Heart right ventricle (tissue), 16 donors: ENCODE measurements at regions not wholly inside any gene's neighbourhood (a gene's known extent, or its start where the extent isn't known, plus 50 kb on each side); places are given as distances from the start of the nearest gene placed in this dataset.

ENCODE experiments used
- ATAC-seq, 8 donors: fragments of 200-7000 bp; cut with Tn5 transposase; one replicate each; pipeline ENCODE4 v1.9.1; 2020; ENCODE audit warnings: mild to moderate bottlenecking in 8 of 8, moderate library complexity in 8 of 8, moderate number of reproducible peaks in 1 of 8
- DNase-seq, 2 donors: peaks; one replicate each; pipeline ENCODE4 v3.0.0-alpha.2; 2020
- H3K27ac ChIP-seq, 10 donors: fragments of 200-600 bp; sonication (generic) in 2 of 10; one replicate each; pipeline versions ENCODE4 v1.5.0 to v1.8.0; 2020 to 2022; ENCODE audit warnings: mild to moderate bottlenecking in 3 of 10
- H3K27me3 ChIP-seq, 7 donors: fragments of 200-600 bp; one replicate each; pipeline ENCODE4 v1.8.0; 2021 to 2022; ENCODE audit warnings: mild to moderate bottlenecking in 2 of 7
- H3K36me3 ChIP-seq, 9 donors: fragments of 200-600 bp; sonication (generic) in 1 of 9; one replicate each; pipeline versions ENCODE4 v1.5.0 to v1.8.0; 2020 to 2022; ENCODE audit warnings: mild to moderate bottlenecking in 2 of 9
- H3K4me1 ChIP-seq, 9 donors: fragments of 200-600 bp; sonication (generic) in 1 of 9; one replicate each; pipeline versions ENCODE4 v1.5.0 to v1.8.0; 2020 to 2022; ENCODE audit warnings: mild to moderate bottlenecking in 4 of 9
- H3K4me3 ChIP-seq, 10 donors: fragments of 200-600 bp; sonication (generic) in 2 of 10; one replicate each; pipeline versions ENCODE4 v1.5.0 to v1.8.0; 2020 to 2022; ENCODE audit warnings: mild to moderate bottlenecking in 7 of 10, moderate library complexity in 2 of 10
- H3K9me3 ChIP-seq, 11 donors: fragments of 200-600 bp in 10 of 11; sonication (generic) in 2 of 11; one replicate each; pipeline versions ENCODE4 v1.5.0 to v1.8.0; 2013 to 2022; ENCODE audit warnings: mild to moderate bottlenecking in 2 of 11, control low read depth in 1 of 11, moderate library complexity in 1 of 11
- CTCF ChIP-seq, 9 donors: fragments of 200-600 bp; sonication (generic) in 2 of 9; IDR thresholded peaks; one replicate each; pipeline versions ENCODE4 v1.5.0 to v1.8.0; 2021 to 2022; ENCODE audit warnings: antibody characterized with exemption in 9 of 9, mild to moderate bottlenecking in 5 of 9, moderate library complexity in 1 of 9
- WGBS, 2 donors: extraction: QIAGEN DNeasy Blood & Tissue Kit; methylation state at CpG; one replicate each; pipeline ENCODE4 v1.1.7; 2013; ENCODE audit warnings: inconsistent platforms in 1 of 2; 5-methylcytosine and 5-hydroxymethylcytosine counted together
- intact Hi-C, 10 donors: fragments of 100-400 bp; cut with DNase I; formaldehyde crosslinking; loops; one replicate each; pipeline versions ENCODE4 v1.11.1 to v1.14.2; 2022
- donor health status: Arrhythmogenic right ventricular cardiomyopathy.
- donor health status: ischemic (EF 13 %, LVEDD 7.1; RV severe dilation, severe dysfunction).
- donor health status: healthy with polysubstance abuse.
- donor health status: DM: no; HTN: yes; CAD: no.
- donor health status: DM: no; HTN: no; CAD: no.
- donor health status: ischemic (EF 25% LVEDD 6.9; RV normal size, moderate dysfunction).
- donor health status: ischemic (EF 25% LVEDD 5.7; RV mildly dilated, moderate dysfunction).
- donor health status: healthy.
- donor health status: DM: yes; HTN: yes; CAD: no.
- donor health status: Ischemic cardiomyopathy.
- donor health status: ischemic (EF 35%, LVEDD 5.7; RV mildly dilated, moderate dysfunction).
- donor health status: nonischemic (EF 11% LVEDD 7.7; RV severe dilation, severe dysfunction).
- donor health status: DM: yes; HTN: yes; CAD: no.
- donor health status: PGD.
- donor health status: ischemic (EF 29% LVEDD 5.4; RV normal size, mild dysfunction).
- donor health status: nonischemic (EF 23%, LVEDD 6.1; RV moderate dilation, normal function).

- DNase-seq (no peak), ATAC-seq (peak in 6 of 8 donors; percentile 42 to 58 (median 56))
- H3K4me1 ChIP-seq = no peaks in the 10 kb centered on the region
- TF ChIP-seq CTCF (IDR thresholded peaks at IDR 0.05) = no peak
- no peak overlapping the region for H3K27ac ChIP-seq
- H3K9me3 ChIP-seq = no peaks in the 10 kb centered on the region
- 9 to 35% methylated on average over 2 of the region's 2 CpGs for WGBS, 2 donors
- H3K36me3 ChIP-seq = no peaks in the 10 kb centered on the region
- intact Hi-C loops = no loop called here
- H3K4me3 ChIP-seq = no peak overlapping the region
- H3K27me3 ChIP-seq = no peaks in the 10 kb centered on the region
Measured at GRCh38 chr6:77097940-77098339, 365.4 kb downstream of the HTR1B start.

GRCh38 chr6:77095936-77096627 is 367.2 kb downstream of the HTR1B start:
- H3K4me3 ChIP-seq = no peak overlapping the region
- 67 to 74% methylated on average over 3 of the region's 3 CpGs for WGBS, 2 donors
- H3K36me3 ChIP-seq = no peaks in the 10 kb centered on the region
- TF ChIP-seq CTCF (IDR thresholded peaks at IDR 0.05) = no peak
- H3K9me3 ChIP-seq = no peaks in the 10 kb centered on the region
- H3K4me1 ChIP-seq = no peaks in the 10 kb centered on the region
- H3K27me3 ChIP-seq = no peaks in the 10 kb centered on the region
- ATAC-seq (no peak), DNase-seq (no peak)
- intact Hi-C loops = no loop called here
- H3K27ac ChIP-seq = no peak overlapping the region

GRCh38 chr6:77094821-77095220 is 368.5 kb downstream of the HTR1B start:
- intact Hi-C loops = no loop called here

DNA sequence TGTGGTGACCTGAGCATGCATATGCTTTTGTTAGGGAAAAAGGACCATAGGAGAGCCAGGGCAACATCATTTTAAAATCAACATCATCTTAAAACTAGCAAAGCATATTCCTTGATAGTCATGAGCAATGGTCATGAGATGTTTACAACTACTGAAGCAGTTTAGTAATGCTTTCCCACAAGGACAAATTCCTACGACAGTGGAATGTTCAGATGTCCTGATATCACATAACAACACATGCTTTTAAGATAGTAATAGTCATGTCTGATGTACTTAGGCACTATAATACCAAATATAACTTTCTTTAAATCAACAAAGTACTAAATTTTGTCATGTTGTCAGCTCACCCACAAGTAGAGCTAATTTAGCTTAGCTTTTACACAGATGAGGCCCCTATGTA is 370.3 kb downstream of the HTR1B start:
- ATAC-seq = no peak
- WGBS, 2 donors = 20 to 25% methylated on average over 1 of the region's 1 CpG
- intact Hi-C loops = no loop called here

More at GRCh38 chr6:77094821-77095220, 368.5 kb downstream of the HTR1B start:
- WGBS, 2 donors = 90 to 95% methylated on average over 1 of the region's 1 CpG
- ATAC-seq (no peak), DNase-seq (no peak)
- Histone ChIP-seq H3K27me3 (no peaks in the 10 kb centered on the region), H3K4me3 (no peak overlapping the region), H3K36me3 (no peaks in the 10 kb centered on the region), H3K4me1 (no peaks in the 10 kb centered on the region), H3K27ac (no peak overlapping the region), H3K9me3 (no peaks in the 10 kb centered on the region)
- no peak for TF ChIP-seq CTCF (IDR thresholded peaks at IDR 0.05)

More for the DNA sequence above, 370.3 kb downstream of the HTR1B start:
- Histone ChIP-seq H3K27me3 (no peaks in the 10 kb centered on the region), H3K4me1 (no peaks in the 10 kb centered on the region), H3K9me3 (no peaks in the 10 kb centered on the region), H3K4me3 (no peak overlapping the region), H3K27ac (no peak overlapping the region), H3K36me3 (no peaks in the 10 kb centered on the region)
- no peak for DNase-seq
- TF ChIP-seq CTCF (IDR thresholded peaks at IDR 0.05) = no peak
